CD8-positive, alpha-beta memory T cell (primary cell): ENCODE measurements at regions not wholly inside any gene's neighbourhood (a gene's known extent, or its start where the extent isn't known, plus 50 kb on each side); places are given as distances from the start of the nearest gene placed in this dataset.

Experiments
- CTCF ChIA-PET: fragments of 350-600 bp; sonication (Branson Sonifier 250); formaldehyde crosslinking; loops from one replicate; lab custom pipeline; 2021; ENCODE audit warnings: antibody characterized with exemption; lab: Charles Lee
- POLR2A ChIA-PET: fragments of 350-600 bp; sonication (Branson Sonifier 250); formaldehyde crosslinking; loops from one replicate; lab custom pipeline; 2021; ENCODE audit warnings: antibody characterized with exemption; lab: Charles Lee
- DNase-seq, 5 donors: peaks; one replicate each; pipeline versions ENCODE4 v3.0.0 to v3.0.0-alpha.2; 2020 to 2022; ENCODE audit warnings: mixed read lengths in 1 of 5
- H3K27ac ChIP-seq: one replicate; pipeline ENCODE4 v1.7.0; 2013; ENCODE audit warnings: low read depth, mild to moderate bottlenecking, low read length, moderate library complexity
- H3K27me3 ChIP-seq: 2 replicates; pipeline ENCODE4 v1.7.0; 2013; ENCODE audit warnings: low read length, mild to moderate bottlenecking; ENCODE audit not compliant: insufficient read depth, poor library complexity, severe bottlenecking
- H3K36me3 ChIP-seq: 2 replicates; pipeline ENCODE4 v1.7.0; 2013; ENCODE audit warnings: mild to moderate bottlenecking, low read length, moderate library complexity; ENCODE audit not compliant: insufficient read depth
- H3K4me1 ChIP-seq: 2 replicates; pipeline ENCODE4 v1.7.0; 2013; ENCODE audit warnings: mild to moderate bottlenecking, low read length, moderate library complexity; ENCODE audit not compliant: insufficient read depth
- H3K4me3 ChIP-seq: 2 replicates; pipeline ENCODE4 v1.7.0; 2013; ENCODE audit warnings: mild to moderate bottlenecking, low read length
- H3K9me3 ChIP-seq: 2 replicates; pipeline ENCODE4 v1.7.0; 2013; ENCODE audit warnings: mild to moderate bottlenecking, low read length
- H3K27ac Mint-ChIP-seq, 8 donors: one replicate each; pipeline ENCODE4 v1.8.0; 2020 to 2021; ENCODE audit warnings: mixed read lengths in 8 of 8, mild to moderate bottlenecking in 6 of 8, inconsistent platforms in 3 of 8, moderate library complexity in 3 of 8
- H3K27me3 Mint-ChIP-seq, 2 donors: one replicate each; pipeline ENCODE4 v1.8.0; 2020 to 2021; ENCODE audit warnings: mixed read lengths in 2 of 2, mild to moderate bottlenecking in 1 of 2, moderate library complexity in 1 of 2
- H3K36me3 Mint-ChIP-seq, 3 donors: one replicate each; pipeline ENCODE4 v1.8.0; 2020 to 2021; ENCODE audit warnings: mixed read lengths in 3 of 3, inconsistent platforms in 1 of 3, mild to moderate bottlenecking in 1 of 3
- H3K4me1 Mint-ChIP-seq, 3 donors: one replicate each; pipeline ENCODE4 v1.8.0; 2020 to 2021; ENCODE audit warnings: mixed read lengths in 3 of 3, inconsistent platforms in 1 of 3, mild to moderate bottlenecking in 1 of 3
- H3K4me3 Mint-ChIP-seq, 7 donors: one replicate each; pipeline ENCODE4 v1.8.0; 2020 to 2021; ENCODE audit warnings: mixed read lengths in 7 of 7, mild to moderate bottlenecking in 6 of 7, moderate library complexity in 4 of 7, inconsistent platforms in 2 of 7
- H3K9me3 Mint-ChIP-seq, 5 donors: one replicate each; pipeline ENCODE4 v1.8.0; 2020 to 2022; ENCODE audit warnings: mixed read lengths in 5 of 5, mild to moderate bottlenecking in 3 of 5, moderate library complexity in 2 of 5, inconsistent platforms in 1 of 5

GRCh38 chr21:27756191-27756590 lies 789.3 kb upstream of the ADAMTS5 start:
- peaks cover 0 to 15% (median 3%) of the 10 kb centered on the region in 5 donors for H3K9me3 Mint-ChIP-seq
- no peaks in the 10 kb centered on the region for H3K36me3 Mint-ChIP-seq
- ChIA-PET POLR2A (no interaction called here), CTCF (no interaction called here)
- H3K27me3 Mint-ChIP-seq = no peaks in the 10 kb centered on the region
- H3K27me3 ChIP-seq = no peaks in the 10 kb centered on the region
- DNase-seq = no peak
- H3K4me1 Mint-ChIP-seq = no peaks in the 10 kb centered on the region
- H3K27ac Mint-ChIP-seq = no peak overlapping the region
- H3K4me3 Mint-ChIP-seq = no peak overlapping the region
- no peak overlapping the region for H3K4me3 ChIP-seq
- no peaks in the 10 kb centered on the region for H3K36me3 ChIP-seq
- H3K27ac ChIP-seq = no peak overlapping the region
- no peaks in the 10 kb centered on the region for H3K4me1 ChIP-seq
- no peaks in the 10 kb centered on the region for H3K9me3 ChIP-seq

DNA sequence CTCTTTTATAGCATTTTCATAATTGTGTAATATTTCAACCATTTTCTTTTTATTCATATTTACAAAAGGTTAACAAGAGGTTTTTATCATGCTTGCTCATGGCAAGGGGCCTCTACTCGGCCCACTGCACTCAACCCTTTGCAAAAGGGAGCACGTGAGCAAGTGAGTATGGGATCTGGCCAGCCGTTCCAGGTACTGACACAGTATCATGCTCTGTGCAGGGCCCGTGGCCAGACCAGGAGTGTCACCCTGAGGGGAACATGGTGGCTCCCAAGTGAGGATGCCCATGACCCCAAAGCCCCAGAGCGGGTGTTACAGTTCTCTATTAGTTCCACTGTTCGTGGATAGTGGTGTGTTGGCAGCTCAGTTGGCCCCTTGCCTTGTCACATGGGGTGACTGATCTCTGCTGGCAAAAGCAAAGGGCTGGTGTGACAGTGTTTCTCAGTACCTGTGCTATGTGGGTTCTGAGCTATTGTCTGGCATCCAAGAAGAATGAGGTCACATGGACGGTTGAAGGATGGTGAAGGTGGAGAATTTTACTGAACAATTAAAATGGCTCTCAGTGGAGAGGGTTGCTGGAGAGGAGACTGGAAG lies 777.2 kb upstream of the ADAMTS5 start:
- no peak overlapping the region for H3K4me3 ChIP-seq
- H3K4me1 Mint-ChIP-seq = no peaks in the 10 kb centered on the region
- H3K4me1 ChIP-seq = no peaks in the 10 kb centered on the region
- ChIA-PET POLR2A (no interaction called here), CTCF (no interaction called here)
- no peak overlapping the region for H3K4me3 Mint-ChIP-seq
- H3K27me3 Mint-ChIP-seq = no peaks in the 10 kb centered on the region
- H3K36me3 Mint-ChIP-seq = no peaks in the 10 kb centered on the region
- peaks cover 0 to 14% (median 8%) of the 10 kb centered on the region in 5 donors for H3K9me3 Mint-ChIP-seq
- no peak for DNase-seq
- no peak overlapping the region for H3K27ac Mint-ChIP-seq
- no peaks in the 10 kb centered on the region for H3K9me3 ChIP-seq
- H3K27me3 ChIP-seq = no peaks in the 10 kb centered on the region
- no peak overlapping the region for H3K27ac ChIP-seq
- H3K36me3 ChIP-seq = no peaks in the 10 kb centered on the region

- no peaks in the 10 kb centered on the region for H3K36me3 ChIP-seq
- DNase-seq = no peak
- no peaks in the 10 kb centered on the region for H3K27me3 ChIP-seq
- H3K4me3 ChIP-seq = no peak overlapping the region
- CTCF ChIA-PET = no interaction called here
- no peaks in the 10 kb centered on the region for H3K4me1 Mint-ChIP-seq
- H3K9me3 ChIP-seq = no peaks in the 10 kb centered on the region
- H3K4me1 ChIP-seq = no peaks in the 10 kb centered on the region
- POLR2A ChIA-PET = no interaction called here
- H3K36me3 Mint-ChIP-seq = no peaks in the 10 kb centered on the region
- H3K27me3 Mint-ChIP-seq = no peaks in the 10 kb centered on the region
- H3K27ac ChIP-seq = no peak overlapping the region
- H3K9me3 Mint-ChIP-seq = peaks cover 2 to 17% (median 9%) of the 10 kb centered on the region in 5 donors
- H3K4me3 Mint-ChIP-seq = no peak overlapping the region
- H3K27ac Mint-ChIP-seq = no peak overlapping the region
Measured at GRCh38 chr21:27741736-27742135, 774.8 kb upstream of the ADAMTS5 start.

DNA sequence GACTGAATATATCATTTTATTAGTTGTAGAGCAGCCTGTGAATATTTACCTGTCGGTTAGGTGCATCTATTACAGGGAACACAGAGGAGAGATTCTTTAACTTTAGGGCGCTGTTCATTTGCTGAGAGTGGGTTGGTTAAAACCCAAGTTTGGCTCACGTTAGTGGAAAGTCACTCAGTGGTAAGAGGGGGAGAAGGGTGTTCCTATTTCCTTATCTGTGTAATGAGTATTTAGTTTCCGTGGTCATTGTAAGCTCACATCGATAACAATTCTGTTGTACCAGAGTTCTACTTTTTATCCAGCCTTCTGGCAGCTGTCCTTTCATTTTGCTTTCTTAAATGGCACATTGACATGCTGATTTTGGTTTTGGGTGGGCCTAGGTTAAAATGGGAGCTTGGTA lies 773.2 kb upstream of the ADAMTS5 start:
- Mint-ChIP-seq H3K36me3 (no peaks in the 10 kb centered on the region), H3K4me1 (no peaks in the 10 kb centered on the region)
- CTCF ChIA-PET = interaction anchor here (0.6 kb wide), 1 partner anchor 1058 kb away, joined by 4 read pairs; no protein-coding TSS in a partner anchor

GRCh38 chr21:27739187-27739586 lies 772.3 kb upstream of the ADAMTS5 start:
- Mint-ChIP-seq H3K9me3 (peaks cover 2 to 14% (median 10%) of the 10 kb centered on the region in 5 donors), H3K27ac (no peak overlapping the region), H3K4me3 (no peak overlapping the region), H3K27me3 (no peaks in the 10 kb centered on the region), H3K36me3 (no peaks in the 10 kb centered on the region), H3K4me1 (no peaks in the 10 kb centered on the region)
- no peak for DNase-seq
- ChIA-PET CTCF (no interaction called here), POLR2A (no interaction called here)
- H3K9me3 ChIP-seq = no peaks in the 10 kb centered on the region
- no peak overlapping the region for H3K27ac ChIP-seq
- H3K36me3 ChIP-seq = no peaks in the 10 kb centered on the region
- no peak overlapping the region for H3K4me3 ChIP-seq
- H3K4me1 ChIP-seq = no peaks in the 10 kb centered on the region
- H3K27me3 ChIP-seq = no peaks in the 10 kb centered on the region

More for the DNA sequence above, 773.2 kb upstream of the ADAMTS5 start:
- no peak overlapping the region for H3K27ac ChIP-seq
- Mint-ChIP-seq H3K4me3 (no peak overlapping the region), H3K27ac (no peak overlapping the region), H3K9me3 (peaks cover 2 to 17% (median 12%) of the 10 kb centered on the region in 5 donors), H3K27me3 (no peaks in the 10 kb centered on the region)
- POLR2A ChIA-PET = no interaction called here
- H3K27me3 ChIP-seq = no peaks in the 10 kb centered on the region
- H3K36me3 ChIP-seq = no peaks in the 10 kb centered on the region
- no peak for DNase-seq
- H3K9me3 ChIP-seq = no peaks in the 10 kb centered on the region
- no peak overlapping the region for H3K4me3 ChIP-seq
- no peaks in the 10 kb centered on the region for H3K4me1 ChIP-seq

DNA sequence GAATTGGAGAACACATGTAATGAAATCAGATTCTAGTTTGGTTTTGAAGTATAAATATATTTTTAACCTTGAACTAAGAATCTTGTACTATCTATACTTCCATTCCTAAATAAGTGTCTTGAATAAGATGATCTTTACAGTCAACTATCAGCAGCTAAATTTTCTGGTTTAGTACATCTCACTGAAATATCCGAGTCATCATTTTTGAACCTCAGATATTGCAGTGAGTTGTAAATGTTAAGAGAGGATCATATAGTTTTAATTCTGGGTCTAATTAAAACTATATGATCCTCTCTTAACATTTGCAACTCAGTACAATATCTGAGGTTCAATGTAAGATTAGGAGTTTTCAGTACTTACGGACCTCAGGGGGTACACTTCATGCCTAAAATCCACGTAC lies 768.8 kb upstream of the ADAMTS5 start:
- Mint-ChIP-seq H3K27ac (no peak overlapping the region), H3K27me3 (no peaks in the 10 kb centered on the region), H3K4me1 (no peaks in the 10 kb centered on the region), H3K4me3 (no peak overlapping the region), H3K9me3 (peaks cover 2 to 22% (median 9%) of the 10 kb centered on the region in 5 donors), H3K36me3 (no peaks in the 10 kb centered on the region)
- Histone ChIP-seq H3K27ac (no peak overlapping the region), H3K36me3 (no peaks in the 10 kb centered on the region), H3K27me3 (no peaks in the 10 kb centered on the region), H3K4me3 (no peak overlapping the region), H3K9me3 (no peaks in the 10 kb centered on the region), H3K4me1 (no peaks in the 10 kb centered on the region)
- ChIA-PET CTCF (no interaction called here), POLR2A (no interaction called here)
- DNase-seq = no peak

DNA sequence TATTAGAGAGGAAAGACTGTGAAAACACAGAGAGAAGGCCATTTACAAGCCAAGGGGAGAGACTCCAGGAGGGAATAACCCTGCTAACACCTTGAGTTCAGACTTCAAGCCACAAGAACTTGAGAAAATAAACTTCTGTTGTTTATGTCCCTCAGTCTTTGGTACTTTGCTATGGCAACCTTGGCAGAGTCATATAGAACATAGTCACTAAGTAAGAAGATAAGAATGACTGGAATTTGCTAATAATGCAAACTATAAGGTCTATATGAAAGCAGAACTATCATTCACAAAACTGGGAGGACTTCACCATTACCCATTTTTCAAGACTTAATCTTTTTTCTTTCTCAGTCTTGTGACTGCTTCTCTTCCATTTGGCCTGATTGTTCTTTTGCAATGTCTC lies 767.3 kb upstream of the ADAMTS5 start:
- Mint-ChIP-seq H3K36me3 (no peaks in the 10 kb centered on the region), H3K9me3 (peaks cover 2 to 15% (median 8%) of the 10 kb centered on the region in 5 donors), H3K27me3 (no peaks in the 10 kb centered on the region), H3K27ac (no peak overlapping the region), H3K4me3 (no peak overlapping the region), H3K4me1 (no peaks in the 10 kb centered on the region)
- no peaks in the 10 kb centered on the region for H3K4me1 ChIP-seq
- CTCF ChIA-PET = no interaction called here
- H3K4me3 ChIP-seq = no peak overlapping the region
- H3K27me3 ChIP-seq = no peaks in the 10 kb centered on the region
- H3K36me3 ChIP-seq = no peaks in the 10 kb centered on the region
- no peak overlapping the region for H3K27ac ChIP-seq
- no peaks in the 10 kb centered on the region for H3K9me3 ChIP-seq
- DNase-seq = no peak
- POLR2A ChIA-PET = no interaction called here

DNA sequence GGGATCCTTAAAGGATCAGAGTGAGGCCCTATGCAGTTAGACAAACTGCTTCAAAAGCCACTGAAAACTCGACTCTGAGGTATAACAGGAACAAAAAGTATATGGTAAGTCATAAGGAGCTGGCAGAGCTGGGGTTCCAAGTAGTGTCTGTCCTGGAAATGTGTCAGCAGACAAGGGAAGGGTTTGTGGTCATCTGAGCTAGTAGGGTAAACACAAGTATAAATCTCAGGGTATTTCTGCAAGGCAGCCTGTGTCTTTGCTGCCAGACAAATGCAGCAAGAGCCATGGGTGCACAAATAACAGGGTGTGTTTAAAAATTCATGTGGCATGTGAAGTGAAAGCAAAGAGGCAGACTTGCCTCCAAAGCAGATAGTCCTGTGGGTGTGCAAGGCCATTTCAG lies 759.0 kb upstream of the ADAMTS5 start:
- no peak overlapping the region for H3K27ac ChIP-seq
- no peak overlapping the region for H3K4me3 ChIP-seq
- H3K36me3 ChIP-seq = no peaks in the 10 kb centered on the region
- H3K4me1 ChIP-seq = no peaks in the 10 kb centered on the region
- no peaks in the 10 kb centered on the region for H3K4me1 Mint-ChIP-seq
- no peak overlapping the region for H3K27ac Mint-ChIP-seq
- H3K27me3 Mint-ChIP-seq = no peaks in the 10 kb centered on the region
- no peak overlapping the region for H3K4me3 Mint-ChIP-seq
- no peaks in the 10 kb centered on the region for H3K9me3 ChIP-seq
- POLR2A ChIA-PET = no interaction called here
- no peaks in the 10 kb centered on the region for H3K36me3 Mint-ChIP-seq
- H3K9me3 Mint-ChIP-seq = peaks cover 0 to 18% (median 8%) of the 10 kb centered on the region in 5 donors
- no peaks in the 10 kb centered on the region for H3K27me3 ChIP-seq
- no peak for DNase-seq
- CTCF ChIA-PET = no interaction called here
